K562 (cell line): ENCODE measurements at regions not wholly inside any gene's neighbourhood (a gene's known extent, or its start where the extent isn't known, plus 50 kb on each side); places are given as distances from the start of the nearest gene placed in this dataset.
A peak's percentile ranks its signal among the peaks of the same experiment; 100 is the strongest.

ENCODE experiments used
- ATAC-seq: fragments of 200-7000 bp; cut with Tn5 transposase; 3 replicates; pipeline ENCODE4 v1.9.1; 2020; ENCODE audit warnings: moderate library complexity
- BruUV-seq: library from RNA; stranded (reverse); fragments of 400-500 nt; replicated peaks from 2 replicates; lab custom pipeline; 2021; lab: Mats Ljungman, UMichigan
- CTCF ChIA-PET: fragments of 300-600 bp; formaldehyde crosslinking; extraction: SDS; loops from one replicate; lab custom pipeline; 2021; ENCODE audit warnings: low intra/inter-chr PET ratio; lab: Yijun Ruan, JAX
- POLR2A ChIA-PET: fragments of 300-600, 350-650 bp; sonication (Branson Sonifier 250); formaldehyde crosslinking; extraction: SDS; loops from one replicate; lab custom pipeline; 2021; ENCODE audit warnings: antibody characterized with exemption, inconsistent platforms; lab: Yijun Ruan, JAX
- DNase-seq, 4 experiments: peaks; one replicate each; pipeline versions ENCODE4 v3.0.0 to v3.0.0-alpha.2; 2011 to 2018; ENCODE audit warnings: low spot score in 3 of 4, mixed read lengths in 3 of 4; ENCODE audit errors: extremely low read depth in 1 of 4
- FAIRE-seq: peaks from 2 replicates; lab custom pipeline; 2011; peaks lifted over from hg19 to GRCh38; lab: Jason Lieb, UNC
- H2AFZ ChIP-seq: 2 replicates; pipeline ENCODE4 v1.6.0; 2011; ENCODE audit warnings: low read depth, low read length, control low read depth, inconsistent platforms
- H3K27ac ChIP-seq: fragments of 200-600 bp; 3 replicates; pipeline ENCODE4 v1.8.0; 2011; ENCODE audit warnings: low read depth, mild to moderate bottlenecking, control low read depth, inconsistent platforms, low read length, moderate library complexity, mixed read lengths; ENCODE audit errors: extremely low read depth
- H3K27me3 ChIP-seq, 2 experiments: fragments of 300-600 bp in 1 of 2; 2 replicates in 1 of 2; 3 replicates in 1 of 2; pipeline versions ENCODE4 v1.6.0 to v1.8.0; 2011; ENCODE audit warnings: inconsistent platforms in 2 of 2, low read length in 2 of 2, mild to moderate bottlenecking in 1 of 2, mixed read lengths in 1 of 2, moderate library complexity in 1 of 2; ENCODE audit not compliant: control insufficient read depth in 2 of 2, insufficient read depth in 2 of 2
- H3K36me3 ChIP-seq: fragments of 300-600 bp; 3 replicates; pipeline ENCODE4 v1.8.0; 2011; ENCODE audit warnings: mild to moderate bottlenecking, low read length, inconsistent platforms; ENCODE audit not compliant: control insufficient read depth, insufficient read depth
- H3K4me1 ChIP-seq, 2 experiments: fragments of 200-600 bp in 1 of 2; replicated peaks in 1 of 2; 2 replicates in 1 of 2; 3 replicates in 1 of 2; pipeline versions ENCODE4 v1.5.1 to v1.8.0; 2011; ENCODE audit warnings: inconsistent platforms in 2 of 2, low read length in 2 of 2, mild to moderate bottlenecking in 1 of 2, mixed read lengths in 1 of 2, moderate library complexity in 1 of 2; ENCODE audit not compliant: control insufficient read depth in 2 of 2, insufficient read depth in 2 of 2
- H3K4me2 ChIP-seq: 2 replicates; pipeline ENCODE4 v1.6.1; 2011; ENCODE audit warnings: low read length, control low read depth, inconsistent platforms, mixed read lengths; ENCODE audit not compliant: insufficient read depth
- H3K4me3 ChIP-seq: fragments of 200-600 bp; sonication (generic), shearing (Covaris generic); 2 replicates; pipeline ENCODE4 v1.5.1; 2016; ENCODE audit warnings: control low read depth, inconsistent platforms
- H3K79me2 ChIP-seq: fragments of 200-600 bp; 3 replicates; pipeline ENCODE4 v1.8.0; 2011; ENCODE audit warnings: low read length, inconsistent platforms; ENCODE audit not compliant: control insufficient read depth, insufficient read depth
- H3K9ac ChIP-seq, 2 experiments: 2 replicates each; pipeline versions ENCODE4 v1.6.0 to v1.6.1; 2011; ENCODE audit warnings: low read depth in 2 of 2, low read length in 2 of 2, control low read depth in 1 of 2, inconsistent platforms in 1 of 2, mild to moderate bottlenecking in 1 of 2, mixed read lengths in 1 of 2; ENCODE audit not compliant: insufficient read depth in 1 of 2
- H3K9me1 ChIP-seq: one replicate; pipeline ENCODE4 v1.6.0; 2011; ENCODE audit warnings: inconsistent platforms, mild to moderate bottlenecking, low read length, moderate library complexity; ENCODE audit not compliant: control insufficient read depth, insufficient read depth
- H3K9me3 ChIP-seq: replicated peaks from 2 replicates; pipeline ENCODE4 v1.5.1; 2011; ENCODE audit warnings: low read depth, low read length, inconsistent platforms; ENCODE audit not compliant: control insufficient read depth, insufficient read depth
- H4K20me1 ChIP-seq: replicated peaks from 2 replicates; pipeline ENCODE4 v1.6.1; 2011; ENCODE audit warnings: low read length, inconsistent platforms, mixed read lengths; ENCODE audit not compliant: control insufficient read depth, insufficient read depth
- ESRRA ChIP-seq: fragments of 450-650 bp; IDR thresholded peaks from 2 replicates; pipeline ENCODE4 v1.6.1; 2014; ENCODE audit warnings: low read depth, mild to moderate bottlenecking, moderate library complexity, borderline replicate concordance
- MYC ChIP-seq, 2 experiments: fragments of 250-450 bp in 1 of 2; sonication (Bioruptor Pico) in 1 of 2; IDR thresholded peaks; 2 replicates each; pipeline versions ENCODE4 v1.5.1 to v1.6.1; 2012 to 2021; ENCODE audit warnings: low read depth in 2 of 2, borderline replicate concordance in 1 of 2, improper control_type of control experiment in 1 of 2, low read length in 1 of 2, mild to moderate bottlenecking in 1 of 2, moderate library complexity in 1 of 2
- RAD21 ChIP-seq, 2 experiments: fragments of 250-450 bp in 1 of 2; fragments of 450-650 bp in 1 of 2; sonication (Bioruptor Pico) in 1 of 2; formaldehyde crosslinking in 1 of 2; IDR thresholded peaks in 1 of 2; conservative IDR thresholded peaks in 1 of 2; 2 replicates each; pipeline versions ENCODE4 v1.4.0 to v1.8.0; 2020 to 2022; ENCODE audit warnings: mild to moderate bottlenecking in 2 of 2, moderate library complexity in 1 of 2
- TEAD4 ChIP-seq, 2 experiments: sonication (generic) in 1 of 2; formaldehyde crosslinking in 1 of 2; IDR thresholded peaks; 2 replicates each; pipeline versions ENCODE4 v1.6.1 to v1.8.0; 2012 to 2022; ENCODE audit warnings: borderline replicate concordance in 1 of 2, inconsistent platforms in 1 of 2, low read length in 1 of 2, mild to moderate bottlenecking in 1 of 2, missing genetic modification reagents in 1 of 2
- ZBTB1 ChIP-seq: sonication (generic); formaldehyde crosslinking; IDR thresholded peaks from 2 replicates; pipeline ENCODE4 v1.8.1; 2023; ENCODE audit warnings: missing genetic modification reagents, low read depth, mild to moderate bottlenecking, borderline replicate concordance
- ZNF165 ChIP-seq: fragments of 250-450 bp; sonication (Bioruptor Pico); IDR thresholded peaks from 2 replicates; pipeline ENCODE4 v1.4.0; 2020; ENCODE audit warnings: borderline replicate concordance
- WGBS: fragments of 100-300 bp; shearing (Covaris generic); methylation state at CpG from one replicate; pipeline ENCODE4 v1.1.6; 2016; ENCODE audit warnings: low coverage, mixed read lengths; ENCODE audit not compliant: insufficient coverage; ENCODE audit errors: missing lambda C conversion rate; 5-methylcytosine and 5-hydroxymethylcytosine counted together
- in situ Hi-C: fragments of 300-500 bp; cut with MboI; formaldehyde crosslinking; loops from 4 replicates; pipeline ENCODE4 v1.15.0; 2018; ENCODE audit warnings: inconsistent platforms, mixed read lengths
- intact Hi-C: fragments of 100-400 bp; cut with micrococcal nuclease; formaldehyde crosslinking; loops from 2 replicates; pipeline ENCODE4 v1.14.2; 2022
- TF ChIP-seq, protein P1 (sequence below): sonication (generic); formaldehyde crosslinking; IDR thresholded peaks from 2 replicates; pipeline ENCODE4 v1.9.0; 2022; ENCODE audit warnings: mild to moderate bottlenecking, missing genetic modification reagents
- TF ChIP-seq, protein P2 (sequence below): sonication (generic); formaldehyde crosslinking; IDR thresholded peaks from 2 replicates; pipeline ENCODE4 v1.8.1; 2023; ENCODE audit warnings: mild to moderate bottlenecking, missing genetic modification reagents, moderate library complexity
- TF ChIP-seq, protein P3 (sequence below): sonication (generic); formaldehyde crosslinking; IDR thresholded peaks from 2 replicates; pipeline ENCODE4 v1.9.0; 2022; ENCODE audit warnings: mild to moderate bottlenecking, missing genetic modification reagents
- TF ChIP-seq, protein P4 (sequence below), 3 experiments: IDR thresholded peaks in 2 of 3; conservative IDR thresholded peaks in 1 of 3; 2 replicates each; pipeline ENCODE4 v1.5.1; 2011 to 2012; ENCODE audit warnings: low read length in 3 of 3, mild to moderate bottlenecking in 3 of 3, control low read depth in 2 of 3, improper control_type of control experiment in 1 of 3, inconsistent platforms in 1 of 3, low read depth in 1 of 3, mixed read lengths in 1 of 3, moderate library complexity in 1 of 3; ENCODE audit not compliant: insufficient read depth in 2 of 3

DNA sequence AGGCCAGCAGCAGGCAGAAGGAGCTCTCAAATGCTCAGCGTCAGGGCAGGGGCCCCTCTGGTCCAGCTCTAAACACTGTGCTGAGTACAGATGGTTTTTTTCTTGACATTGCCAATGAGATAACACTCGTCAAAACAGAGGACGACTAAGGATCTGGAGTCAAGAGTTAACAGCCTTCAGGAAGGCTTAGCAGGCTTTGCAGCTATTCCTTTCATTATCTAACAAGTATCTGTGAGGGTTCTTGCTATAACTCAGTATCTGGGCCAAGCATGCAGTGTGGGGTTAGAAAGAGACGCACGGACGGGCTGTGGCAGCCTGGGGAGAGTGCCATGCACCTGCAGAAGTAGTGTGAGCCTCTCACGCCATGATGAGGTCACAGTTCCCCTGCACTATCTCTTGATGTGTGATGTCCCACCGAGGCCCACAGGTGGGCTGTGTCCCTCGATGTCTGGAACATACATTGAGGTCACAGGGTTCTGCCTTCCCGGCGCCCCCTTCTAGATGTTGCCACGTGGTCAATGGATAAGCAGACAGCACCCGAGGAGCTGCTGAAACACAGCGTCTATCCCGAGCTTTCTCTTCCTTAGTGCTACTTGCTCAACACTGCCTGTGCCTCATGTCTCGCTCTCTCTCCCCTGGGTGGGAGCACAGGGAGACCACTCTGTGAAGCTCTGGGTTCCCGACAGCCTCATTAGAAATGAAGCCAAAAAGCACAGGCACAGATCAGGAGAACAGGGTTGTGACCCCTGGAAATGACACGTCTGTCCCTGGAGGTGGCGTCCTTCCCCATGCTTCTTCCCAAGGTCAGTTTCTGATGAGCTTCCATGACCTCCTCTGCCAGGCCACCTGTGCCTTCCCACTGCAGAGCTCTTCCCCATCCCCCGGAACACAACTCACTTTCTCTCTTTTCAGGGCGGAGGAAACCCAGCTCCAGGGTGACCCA is 85.5 kb upstream of the RPS6KA2 start:
- H3K4me3 ChIP-seq: no peak overlapping the region
- CTCF ChIA-PET: no interaction called here
- WGBS: under 1% methylated on average over 20 of the region's 21 CpGs
- TF ChIP-seq, protein P1, sequence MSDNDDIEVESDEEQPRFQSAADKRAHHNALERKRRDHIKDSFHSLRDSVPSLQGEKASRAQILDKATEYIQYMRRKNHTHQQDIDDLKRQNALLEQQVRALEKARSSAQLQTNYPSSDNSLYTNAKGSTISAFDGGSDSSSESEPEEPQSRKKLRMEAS (CRISPR knock-in tag): peak; percentile 53
- TF ChIP-seq, protein P2, sequence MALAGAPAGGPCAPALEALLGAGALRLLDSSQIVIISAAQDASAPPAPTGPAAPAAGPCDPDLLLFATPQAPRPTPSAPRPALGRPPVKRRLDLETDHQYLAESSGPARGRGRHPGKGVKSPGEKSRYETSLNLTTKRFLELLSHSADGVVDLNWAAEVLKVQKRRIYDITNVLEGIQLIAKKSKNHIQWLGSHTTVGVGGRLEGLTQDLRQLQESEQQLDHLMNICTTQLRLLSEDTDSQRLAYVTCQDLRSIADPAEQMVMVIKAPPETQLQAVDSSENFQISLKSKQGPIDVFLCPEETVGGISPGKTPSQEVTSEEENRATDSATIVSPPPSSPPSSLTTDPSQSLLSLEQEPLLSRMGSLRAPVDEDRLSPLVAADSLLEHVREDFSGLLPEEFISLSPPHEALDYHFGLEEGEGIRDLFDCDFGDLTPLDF: no peak
- TF ChIP-seq, protein P3, sequence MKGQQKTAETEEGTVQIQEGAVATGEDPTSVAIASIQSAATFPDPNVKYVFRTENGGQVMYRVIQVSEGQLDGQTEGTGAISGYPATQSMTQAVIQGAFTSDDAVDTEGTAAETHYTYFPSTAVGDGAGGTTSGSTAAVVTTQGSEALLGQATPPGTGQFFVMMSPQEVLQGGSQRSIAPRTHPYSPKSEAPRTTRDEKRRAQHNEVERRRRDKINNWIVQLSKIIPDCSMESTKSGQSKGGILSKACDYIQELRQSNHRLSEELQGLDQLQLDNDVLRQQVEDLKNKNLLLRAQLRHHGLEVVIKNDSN (CRISPR knock-in tag): peak; percentile 22; the same call in 1 of the 2 replicates
- TF ChIP-seq ESRRA (peak; percentile 72), ZBTB1 (no peak), ZNF165 (CRISPR knock-in tag) (no peak), TEAD4 (IDR thresholded peaks at IDR 0.05; ENCODE audit: low read length) (no peak), TEAD4 (CRISPR knock-in tag; IDR thresholded peaks at IDR 0.05; ENCODE audit: borderline replicate concordance) (0 out of 2 replicates have a peak, but pooled peaks have one; percentile 19), RAD21 (CRISPR knock-in tag; conservative IDR thresholded peaks at IDR 0.05 in 1 of 2, IDR thresholded peaks at IDR 0.05 in 1 of 2) (0 out of 4 replicates have a peak, but pooled peaks of 1 of the 2 experiments have one; percentile 10), MYC (IDR thresholded peaks at IDR 0.05; ENCODE audit: low read depth, low read length) (no peak), MYC (CRISPR knock-in tag; IDR thresholded peaks at IDR 0.05; ENCODE audit: borderline replicate concordance, low read depth) (no peak)
- TF ChIP-seq, protein P4, sequence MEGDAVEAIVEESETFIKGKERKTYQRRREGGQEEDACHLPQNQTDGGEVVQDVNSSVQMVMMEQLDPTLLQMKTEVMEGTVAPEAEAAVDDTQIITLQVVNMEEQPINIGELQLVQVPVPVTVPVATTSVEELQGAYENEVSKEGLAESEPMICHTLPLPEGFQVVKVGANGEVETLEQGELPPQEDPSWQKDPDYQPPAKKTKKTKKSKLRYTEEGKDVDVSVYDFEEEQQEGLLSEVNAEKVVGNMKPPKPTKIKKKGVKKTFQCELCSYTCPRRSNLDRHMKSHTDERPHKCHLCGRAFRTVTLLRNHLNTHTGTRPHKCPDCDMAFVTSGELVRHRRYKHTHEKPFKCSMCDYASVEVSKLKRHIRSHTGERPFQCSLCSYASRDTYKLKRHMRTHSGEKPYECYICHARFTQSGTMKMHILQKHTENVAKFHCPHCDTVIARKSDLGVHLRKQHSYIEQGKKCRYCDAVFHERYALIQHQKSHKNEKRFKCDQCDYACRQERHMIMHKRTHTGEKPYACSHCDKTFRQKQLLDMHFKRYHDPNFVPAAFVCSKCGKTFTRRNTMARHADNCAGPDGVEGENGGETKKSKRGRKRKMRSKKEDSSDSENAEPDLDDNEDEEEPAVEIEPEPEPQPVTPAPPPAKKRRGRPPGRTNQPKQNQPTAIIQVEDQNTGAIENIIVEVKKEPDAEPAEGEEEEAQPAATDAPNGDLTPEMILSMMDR (IDR thresholded peaks at IDR 0.05 in 2 of 3, conservative IDR thresholded peaks at IDR 0.05 in 1 of 3; ENCODE audit: insufficient read depth in 2 of 3, low read depth in 1 of 3, low read length in 3 of 3): peak; percentile 17 to 40 (median 18); a peak in 2 of 6 replicates

More for the DNA sequence above, 85.5 kb upstream of the RPS6KA2 start:
- intact Hi-C loops (no loop called here), in situ Hi-C loops (no loop called here)
- POLR2A ChIA-PET: interaction anchor here (0.6 to 1.1 kb wide), 4 partner anchors 10 to 200 kb away, joined by 3 to 6 read pairs (median 4); no protein-coding TSS in a partner anchor
- H3K9me1 ChIP-seq: no peaks in the 10 kb centered on the region
- FAIRE-seq: no peak
- no peaks in the 10 kb centered on the region for H3K4me1 ChIP-seq
- H3K79me2 ChIP-seq: no peaks in the 10 kb centered on the region
- H2AFZ ChIP-seq: no peak overlapping the region
- H3K4me2 ChIP-seq: no peak overlapping the region
- no peak overlapping the region for H3K27ac ChIP-seq
- no peaks in the 10 kb centered on the region for H3K36me3 ChIP-seq
- no peaks in the 10 kb centered on the region for H4K20me1 ChIP-seq
- peak; percentile 59 for ATAC-seq
- BruUV-seq: no TSS peak
- no peak overlapping the region for H3K9ac ChIP-seq
- DNase-seq: peak in 3 of 4 experiments; percentile 19 to 33 (median 29)
- peaks cover 20 to 68% of the 10 kb centered on the region in 2 experiments for H3K27me3 ChIP-seq
- no peaks in the 10 kb centered on the region for H3K9me3 ChIP-seq
